ENCODE measurements at regions not wholly inside any gene's neighbourhood (a gene's known extent, or its start where the extent isn't known, plus 50 kb on each side); places are given as distances from the start of the nearest gene placed in this dataset.
"Not testable (repeated sequence)": the region's sequence is repeated elsewhere in the genome, so short reads cannot be mapped to it uniquely, and the experiment has no call there.

- TF ChIP-seq CTCF (IDR thresholded peaks at IDR 0.05), result no peak
- H3K9me3 ChIP-seq, result no peaks in the 10 kb centered on the region
- H3K4me1 ChIP-seq, result no peaks in the 10 kb centered on the region
- no peak for DNase-seq (ENCODE audit: low spot score in 2 of 2)
- H3K27me3 ChIP-seq, result no peaks in the 10 kb centered on the region
- H3K4me3 ChIP-seq, result no peak overlapping the region
- H3K36me3 ChIP-seq, result no peaks in the 10 kb centered on the region
- no peak overlapping the region for H3K27ac ChIP-seq
- intact Hi-C loops (cut with DNase I), result no loop called here
These were observed 269.4 kb downstream of the RNF144B start for GRCh38 chr6:18656506-18656905.

- H3K27ac ChIP-seq; H3K9me3 ChIP-seq; H3K4me3 ChIP-seq; H3K36me3 ChIP-seq; intact Hi-C loops (cut with DNase I); H3K4me1 ChIP-seq; DNase-seq (ENCODE audit: low spot score in 2 of 2); H3K27me3 ChIP-seq: not testable (repeated sequence)
These were observed 272.8 kb downstream of the RNF144B start for GRCh38 chr6:18659994-18660393.

GRCh38 chr6:18663011-18663410 lies 275.9 kb downstream of the RNF144B start:
- Histone ChIP-seq H3K27me3 (no peaks in the 10 kb centered on the region), H3K36me3 (no peaks in the 10 kb centered on the region), H3K4me1 (no peaks in the 10 kb centered on the region), H3K27ac (no peak overlapping the region), H3K9me3 (no peaks in the 10 kb centered on the region), H3K4me3 (no peak overlapping the region)
- no peak for TF ChIP-seq CTCF (IDR thresholded peaks at IDR 0.05)
- intact Hi-C loops (cut with DNase I), result no loop called here
- no peak for DNase-seq (ENCODE audit: low spot score in 2 of 2)

- H3K27me3 ChIP-seq, result no peaks in the 10 kb centered on the region
- intact Hi-C loops (cut with DNase I), result no loop called here
- no peak overlapping the region for H3K27ac ChIP-seq
- H3K9me3 ChIP-seq, result no peaks in the 10 kb centered on the region
- H3K4me1 ChIP-seq, result no peaks in the 10 kb centered on the region
- no peaks in the 10 kb centered on the region for H3K36me3 ChIP-seq
- DNase-seq (ENCODE audit: low spot score in 2 of 2), result no peak
- no peak overlapping the region for H3K4me3 ChIP-seq
- TF ChIP-seq CTCF (IDR thresholded peaks at IDR 0.05), result no peak
These were observed 277.3 kb downstream of the RNF144B start for GRCh38 chr6:18664401-18664800.

- no peak for TF ChIP-seq CTCF (IDR thresholded peaks at IDR 0.05)
- Histone ChIP-seq H3K27ac (no peak overlapping the region), H3K36me3 (no peaks in the 10 kb centered on the region), H3K27me3 (no peaks in the 10 kb centered on the region), H3K9me3 (no peaks in the 10 kb centered on the region), H3K4me3 (no peak overlapping the region), H3K4me1 (no peaks in the 10 kb centered on the region)
- intact Hi-C loops (cut with DNase I), result no loop called here
- no peak for DNase-seq (ENCODE audit: low spot score in 2 of 2)
These were observed 280.5 kb downstream of the RNF144B start for GRCh38 chr6:18667612-18668011.

- intact Hi-C loops (cut with DNase I), result no loop called here
- H3K4me1 ChIP-seq, result no peaks in the 10 kb centered on the region
These were observed 281.8 kb downstream of the RNF144B start for GRCh38 chr6:18668994-18669393.

More at GRCh38 chr6:18668994-18669393, 281.8 kb downstream of the RNF144B start:
- Histone ChIP-seq H3K27me3 (no peaks in the 10 kb centered on the region), H3K4me3 (no peak overlapping the region), H3K36me3 (no peaks in the 10 kb centered on the region), H3K27ac (no peak overlapping the region), H3K9me3 (no peaks in the 10 kb centered on the region)
- TF ChIP-seq CTCF (IDR thresholded peaks at IDR 0.05), result no peak
- no peak for DNase-seq (ENCODE audit: low spot score in 2 of 2)

All from ascending aorta (tissue), 2 donors.